Fibroblast of lung (primary cell): ENCODE measurements at regions not wholly inside any gene's neighbourhood (a gene's known extent, or its start where the extent isn't known, plus 50 kb on each side); places are given as distances from the start of the nearest gene placed in this dataset.

Experiments used
- DNase-seq, 2 donors: peaks; one replicate each; pipeline versions ENCODE4 v3.0.0 to v3.0.0-alpha.2; 2010; ENCODE audit warnings: low read depth in 2 of 2
- H2AFZ ChIP-seq: 2 replicates; pipeline ENCODE4 v1.5.1; 2012; ENCODE audit warnings: low read length, control low read depth, inconsistent platforms
- H3K27ac ChIP-seq: 2 replicates; pipeline ENCODE4 v1.5.1; 2011; ENCODE audit warnings: low read length, control low read depth; ENCODE audit not compliant: insufficient read depth
- H3K27me3 ChIP-seq: 2 replicates; pipeline ENCODE4 v1.5.1; 2011; ENCODE audit warnings: mild to moderate bottlenecking, low read length; ENCODE audit not compliant: control insufficient read depth, insufficient read depth
- H3K36me3 ChIP-seq: 2 replicates; pipeline ENCODE4 v1.5.1; 2011; ENCODE audit warnings: low read length; ENCODE audit not compliant: control insufficient read depth, insufficient read depth
- H3K4me1 ChIP-seq: 2 replicates; pipeline ENCODE4 v1.5.1; 2011; ENCODE audit warnings: low read length; ENCODE audit not compliant: control insufficient read depth, insufficient read depth; ENCODE audit errors: extremely low read depth
- H3K4me2 ChIP-seq: 2 replicates; pipeline ENCODE4 v1.5.1; 2011; ENCODE audit warnings: low read length, control low read depth; ENCODE audit not compliant: insufficient read depth; ENCODE audit errors: extremely low read depth
- H3K4me3 ChIP-seq, 4 experiments: fragments of 200-600 bp in 1 of 4; sonication (generic) in 1 of 4; replicated peaks in 1 of 4; 2 replicates each; pipeline ENCODE4 v1.5.1; 2011 to 2016; ENCODE audit warnings: low read length in 4 of 4, low read depth in 3 of 4, mild to moderate bottlenecking in 3 of 4, control low read depth in 2 of 4, inconsistent platforms in 1 of 4, mixed read lengths in 1 of 4; ENCODE audit not compliant: insufficient read depth in 1 of 4; ENCODE audit errors: control extremely low read depth in 1 of 4
- H3K79me2 ChIP-seq: 2 replicates; pipeline ENCODE4 v1.5.1; 2012; ENCODE audit warnings: mild to moderate bottlenecking, low read length, inconsistent platforms; ENCODE audit not compliant: control insufficient read depth, insufficient read depth
- H3K9ac ChIP-seq: 2 replicates; pipeline ENCODE4 v1.5.1; 2011; ENCODE audit warnings: mild to moderate bottlenecking, low read length, control low read depth; ENCODE audit not compliant: insufficient read depth
- H3K9me3 ChIP-seq: 2 replicates; pipeline ENCODE4 v1.5.1; 2012; ENCODE audit warnings: low read depth, low read length; ENCODE audit not compliant: control insufficient read depth, insufficient read depth
- H4K20me1 ChIP-seq: 2 replicates; pipeline ENCODE4 v1.5.1; 2011; ENCODE audit warnings: low read length; ENCODE audit not compliant: control insufficient read depth, insufficient read depth; ENCODE audit errors: extremely low read depth
- CTCF ChIP-seq, 2 donors: IDR thresholded peaks in 1 of 2; conservative IDR thresholded peaks in 1 of 2; 1 replicate in 1 of 2; 2 replicates in 1 of 2; pipeline ENCODE4 v1.5.1; 2011 to 2012; ENCODE audit warnings: low read length in 2 of 2, control low read depth in 1 of 2, inconsistent platforms in 1 of 2, low read depth in 1 of 2, mild to moderate bottlenecking in 1 of 2
- EZH2 ChIP-seq: IDR thresholded peaks from 2 replicates; pipeline ENCODE4 v1.5.1; 2012; ENCODE audit warnings: low read length, control low read depth, mild to moderate bottlenecking; ENCODE audit errors: missing control alignments

DNA sequence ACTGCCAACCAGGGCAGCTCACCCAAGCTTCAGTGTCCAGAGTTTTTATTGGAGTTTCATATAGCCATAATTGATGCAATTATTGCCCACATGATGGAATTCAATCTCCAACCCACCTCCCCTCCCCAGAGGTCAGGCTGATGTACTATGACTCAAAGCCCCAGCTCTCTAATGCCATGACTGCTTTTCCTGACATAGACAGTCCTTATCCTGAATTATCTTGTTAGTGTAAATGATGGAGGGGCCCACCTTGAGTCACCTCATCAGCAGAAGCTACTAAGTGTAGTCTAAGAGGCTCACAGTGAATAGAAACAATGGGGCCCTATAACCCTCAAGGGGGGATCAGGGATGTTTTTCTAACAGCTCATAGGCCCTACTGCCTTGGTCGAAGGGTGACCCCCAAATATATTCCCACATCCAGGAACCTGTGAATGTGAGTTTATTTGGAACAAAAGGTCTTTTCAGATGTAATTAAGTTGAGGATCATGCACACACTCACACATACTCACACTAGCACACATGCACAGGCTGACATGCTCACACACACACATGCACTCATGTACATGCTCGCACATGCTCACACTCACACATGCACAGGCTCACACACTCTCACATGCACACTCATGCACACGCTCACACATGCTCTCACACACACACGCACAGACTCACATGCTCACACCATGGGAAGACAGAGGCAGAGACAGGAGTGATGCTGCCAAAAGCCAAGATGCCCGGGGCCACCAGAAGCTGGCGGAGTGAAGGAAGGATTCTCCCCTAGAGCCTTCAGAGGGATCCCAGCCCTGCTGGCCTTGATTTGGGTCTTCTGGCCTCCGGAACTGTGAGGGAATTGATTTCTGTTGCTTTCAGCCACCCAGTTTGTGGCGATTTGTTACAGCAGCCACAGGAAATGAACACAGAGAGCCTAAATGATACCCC lies 131.2 kb upstream of the SMAD3 start:
- Histone ChIP-seq H3K4me3 (no peak overlapping the region), H3K9ac (no peak overlapping the region), H3K79me2 (no peaks in the 10 kb centered on the region), H3K4me2 (no peak overlapping the region), H3K27ac (no peak overlapping the region), H3K36me3 (no peaks in the 10 kb centered on the region), H3K27me3 (no peaks in the 10 kb centered on the region), H3K9me3 (no peaks in the 10 kb centered on the region), H3K4me1 (peaks cover 30% of the 10 kb centered on the region), H2AFZ (no peak overlapping the region), H4K20me1 (no peaks in the 10 kb centered on the region)
- no peak for DNase-seq
- TF ChIP-seq EZH2, result no peak
- no peak for TF ChIP-seq CTCF (conservative IDR thresholded peaks at IDR 0.05 in 1 of 2, IDR thresholded peaks at IDR 0.05 in 1 of 2; ENCODE audit: low read depth in 1 of 2, low read length in 2 of 2)

- Histone ChIP-seq H3K79me2 (no peaks in the 10 kb centered on the region), H3K36me3 (no peaks in the 10 kb centered on the region), H3K27me3 (no peaks in the 10 kb centered on the region), H3K27ac (no peak overlapping the region), H2AFZ (no peak overlapping the region), H3K4me2 (no peak overlapping the region), H3K4me3 (no peak overlapping the region), H4K20me1 (no peaks in the 10 kb centered on the region), H3K4me1 (peaks cover 30% of the 10 kb centered on the region), H3K9me3 (no peaks in the 10 kb centered on the region), H3K9ac (no peak overlapping the region)
- no peak for TF ChIP-seq CTCF (conservative IDR thresholded peaks at IDR 0.05 in 1 of 2, IDR thresholded peaks at IDR 0.05 in 1 of 2; ENCODE audit: low read depth in 1 of 2, low read length in 2 of 2)
- TF ChIP-seq EZH2, result no peak
- DNase-seq, result no peak
Observed at GRCh38 chr15:66934868-66935520, 130.4 kb upstream of the SMAD3 start.

- no peak for TF ChIP-seq CTCF (conservative IDR thresholded peaks at IDR 0.05 in 1 of 2, IDR thresholded peaks at IDR 0.05 in 1 of 2; ENCODE audit: low read depth in 1 of 2, low read length in 2 of 2)
- TF ChIP-seq EZH2, result no peak
- H3K9me3 ChIP-seq, result no peaks in the 10 kb centered on the region
- DNase-seq, result no peak
- H2AFZ ChIP-seq, result peak overlapping the region; percentile 62
- H3K79me2 ChIP-seq, result no peaks in the 10 kb centered on the region
- peak overlapping the region; percentile 76 for H3K4me2 ChIP-seq
- peaks cover 34% of the 10 kb centered on the region for H3K4me1 ChIP-seq
- H3K9ac ChIP-seq, result no peak overlapping the region
- no peaks in the 10 kb centered on the region for H4K20me1 ChIP-seq
- peak overlapping the region in 3 of 4 experiments; percentile 42 to 55 (median 54) for H3K4me3 ChIP-seq
- no peaks in the 10 kb centered on the region for H3K27me3 ChIP-seq
- H3K27ac ChIP-seq, result peak overlapping the region; percentile 77
- no peaks in the 10 kb centered on the region for H3K36me3 ChIP-seq
Observed at GRCh38 chr15:66935688-66936087, 129.7 kb upstream of the SMAD3 start.
